HG02678 (cell line): ENCODE measurements at regions not wholly inside any gene's neighbourhood (a gene's known extent, or its start where the extent isn't known, plus 50 kb on each side); places are given as distances from the start of the nearest gene placed in this dataset.

Experiments used
- ATAC-seq: cut with Tn5 transposase; IDR thresholded peaks from one replicate; pipeline ENCODE4 v1.9.1; 2021; ENCODE audit warnings: mild to moderate bottlenecking, moderate library complexity; ENCODE audit not compliant: unreplicated experiment

GRCh38 chr13:67769063-67769986, 539.2 kb upstream of the PCDH9 start:
- ATAC-seq: no peak

DNA sequence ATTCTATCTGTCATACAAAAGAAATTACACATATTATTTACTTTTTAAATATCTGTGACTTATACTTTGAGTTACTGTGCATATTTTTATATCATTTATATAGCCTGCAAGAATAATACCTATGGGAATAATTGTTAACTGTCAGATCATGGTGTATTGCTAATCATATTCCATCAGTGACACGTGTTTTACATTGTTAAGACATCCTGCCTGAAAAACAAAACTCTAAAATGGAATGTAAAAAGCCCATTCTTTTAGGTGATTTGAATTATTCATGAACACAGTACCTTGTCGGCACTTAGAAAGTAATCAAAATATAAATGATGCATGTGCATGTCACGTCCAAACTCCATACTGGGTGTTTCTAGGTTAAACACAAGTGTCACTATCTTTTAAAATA, 533.8 kb upstream of the PCDH9 start:
- ATAC-seq: no peak

- ATAC-seq: no peak
Measured at GRCh38 chr13:67763384-67763783, 533.2 kb upstream of the PCDH9 start.

- ATAC-seq: no peak
Measured at GRCh38 chr13:67758975-67759374, 528.8 kb upstream of the PCDH9 start.

DNA sequence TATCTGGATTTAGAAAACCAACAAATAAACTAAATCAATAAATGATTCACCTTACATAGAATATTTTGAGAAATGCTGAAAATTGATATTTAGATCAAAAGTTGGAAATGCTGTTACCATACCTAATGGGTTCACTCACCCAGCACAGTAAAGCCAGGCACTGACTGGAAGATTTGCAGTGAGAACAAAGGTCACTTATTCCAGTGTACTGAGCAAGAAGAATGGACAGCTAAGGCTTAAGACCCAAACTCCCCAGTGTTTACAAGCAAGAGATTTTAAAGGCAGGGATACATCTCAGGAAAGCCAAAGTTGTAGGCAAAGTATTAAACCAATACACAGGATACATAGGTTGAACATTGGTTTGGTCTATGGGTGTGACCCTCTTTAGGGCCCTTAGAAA, 523.9 kb upstream of the PCDH9 start:
- ATAC-seq: no peak

DNA sequence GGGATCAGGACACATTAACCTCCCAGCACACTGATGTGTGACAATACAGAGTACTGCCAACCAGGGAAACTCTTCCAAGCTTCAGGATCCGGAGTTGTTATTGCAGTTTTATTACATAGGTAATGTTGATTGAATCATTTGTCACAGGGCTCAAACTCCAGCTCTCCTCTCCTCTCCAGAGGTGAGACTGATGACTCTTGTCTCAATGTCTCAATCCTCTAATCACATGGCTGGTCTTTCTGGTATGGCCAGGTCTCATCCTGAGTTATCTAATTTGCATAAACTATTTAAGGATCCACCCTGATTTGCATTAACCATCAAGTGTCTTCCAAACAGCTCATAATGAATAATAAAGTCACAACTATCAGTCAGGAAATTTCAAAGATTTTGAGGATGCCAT, 522.6 kb upstream of the PCDH9 start:
- ATAC-seq: no peak

- ATAC-seq: no peak
Measured at GRCh38 chr13:67742478-67742877, 512.3 kb upstream of the PCDH9 start.

- ATAC-seq: no peak
Measured at GRCh38 chr13:67740871-67741535, 510.9 kb upstream of the PCDH9 start.

- no peak for ATAC-seq
Measured at GRCh38 chr13:67736646-67737420, 506.7 kb upstream of the PCDH9 start.

DNA sequence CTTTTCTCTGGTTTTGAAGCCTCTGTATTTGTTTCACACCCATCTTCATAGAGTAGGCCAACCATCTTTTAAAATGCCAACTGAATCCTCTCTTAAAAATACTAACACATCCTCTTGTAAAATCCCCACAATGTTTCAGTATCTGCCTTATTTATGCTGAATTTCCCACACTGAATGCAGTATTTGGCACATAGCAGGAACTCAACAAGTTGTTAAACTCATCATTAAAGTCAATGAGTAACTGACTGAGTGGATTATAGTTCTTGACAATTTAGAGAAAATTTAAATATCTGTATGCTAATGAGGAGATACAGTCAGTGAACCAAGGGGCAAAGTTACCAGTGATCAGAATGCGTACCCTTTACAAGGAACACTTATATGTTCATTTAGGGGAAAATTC, 505.5 kb upstream of the PCDH9 start:
- ATAC-seq: no peak

DNA sequence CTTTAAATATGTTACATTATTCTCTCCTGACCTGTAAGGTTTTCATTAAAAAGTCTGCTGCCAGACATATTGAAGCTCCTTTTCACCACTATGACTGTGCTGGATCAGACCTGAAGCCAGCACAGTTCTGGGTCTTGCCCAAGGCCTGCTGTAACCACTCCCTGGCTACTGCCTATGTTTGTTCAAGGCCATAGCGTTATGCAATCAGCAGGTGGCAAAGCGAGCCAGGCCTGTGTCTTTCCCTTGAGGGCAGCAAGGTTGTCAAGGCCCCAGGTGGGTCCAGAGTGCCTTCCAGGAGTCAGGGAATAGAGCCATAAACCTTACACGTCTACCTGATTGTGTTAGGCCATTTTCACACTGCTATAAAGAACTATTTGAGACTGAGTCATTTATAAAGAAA, 496.8 kb upstream of the PCDH9 start:
- no peak for ATAC-seq

- no peak for ATAC-seq
Measured at GRCh38 chr13:67725999-67726398, 495.9 kb upstream of the PCDH9 start.

DNA sequence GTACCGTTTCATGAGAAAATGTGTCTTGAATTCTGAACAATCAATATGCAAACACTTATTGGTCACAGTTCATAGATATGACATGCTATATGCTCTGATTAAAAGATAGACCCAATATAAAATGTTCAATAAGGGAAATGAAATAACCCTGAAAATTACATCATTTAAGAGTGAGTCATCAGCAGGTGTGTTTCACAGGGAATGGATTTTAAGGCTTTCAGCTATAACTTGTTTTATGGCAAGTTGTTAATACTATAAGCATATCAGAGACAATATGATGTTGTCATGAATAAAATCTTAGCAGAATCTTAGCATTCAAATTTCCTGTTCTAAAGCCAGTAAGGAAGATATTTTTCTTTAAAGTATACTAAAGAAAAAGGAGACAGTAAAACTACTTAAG, 483.4 kb upstream of the PCDH9 start:
- ATAC-seq: no peak

DNA sequence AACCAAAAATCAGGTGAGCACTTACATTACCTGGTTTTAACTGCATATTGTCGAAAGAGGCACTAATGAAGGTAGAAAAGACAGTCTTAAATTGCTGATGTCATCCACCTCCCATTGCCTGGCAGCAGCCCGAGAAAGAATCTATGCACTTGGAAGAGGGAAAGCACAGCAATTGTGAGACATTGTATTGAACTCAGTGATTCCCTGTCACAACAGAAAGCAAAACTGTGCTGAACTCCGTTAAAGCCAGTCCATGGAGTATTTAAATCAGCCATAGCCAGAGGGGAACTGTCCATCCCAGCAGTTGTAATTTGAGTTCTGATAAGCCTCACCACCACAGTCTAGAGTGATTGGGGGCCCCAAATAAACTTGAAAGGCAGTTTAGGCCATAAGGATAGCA, 466.6 kb upstream of the PCDH9 start:
- ATAC-seq: no peak

DNA sequence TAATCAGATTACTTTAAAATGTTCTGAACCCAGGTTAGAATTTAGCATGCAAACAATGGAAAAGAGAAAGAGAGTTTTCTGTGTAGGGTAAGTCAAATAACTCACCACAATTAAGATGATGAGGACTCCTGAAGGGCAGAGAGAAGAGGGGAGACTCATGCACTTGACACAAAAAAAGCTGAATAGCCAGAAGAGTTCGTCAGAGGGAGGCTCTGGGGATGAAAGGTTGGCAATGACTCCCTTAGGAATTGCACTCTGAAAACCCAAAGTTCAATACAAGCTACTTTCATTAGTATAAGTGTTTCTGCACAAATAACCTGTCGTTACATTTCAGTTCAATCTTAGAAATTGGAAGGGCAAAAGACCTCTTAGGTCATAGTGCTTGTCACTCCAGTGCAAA, 434.4 kb upstream of the PCDH9 start:
- no peak for ATAC-seq

- no peak for ATAC-seq
Measured at GRCh38 chr13:67662997-67663396, 432.9 kb upstream of the PCDH9 start.

GRCh38 chr13:67652887-67653286, 422.8 kb upstream of the PCDH9 start:
- ATAC-seq: no peak

DNA sequence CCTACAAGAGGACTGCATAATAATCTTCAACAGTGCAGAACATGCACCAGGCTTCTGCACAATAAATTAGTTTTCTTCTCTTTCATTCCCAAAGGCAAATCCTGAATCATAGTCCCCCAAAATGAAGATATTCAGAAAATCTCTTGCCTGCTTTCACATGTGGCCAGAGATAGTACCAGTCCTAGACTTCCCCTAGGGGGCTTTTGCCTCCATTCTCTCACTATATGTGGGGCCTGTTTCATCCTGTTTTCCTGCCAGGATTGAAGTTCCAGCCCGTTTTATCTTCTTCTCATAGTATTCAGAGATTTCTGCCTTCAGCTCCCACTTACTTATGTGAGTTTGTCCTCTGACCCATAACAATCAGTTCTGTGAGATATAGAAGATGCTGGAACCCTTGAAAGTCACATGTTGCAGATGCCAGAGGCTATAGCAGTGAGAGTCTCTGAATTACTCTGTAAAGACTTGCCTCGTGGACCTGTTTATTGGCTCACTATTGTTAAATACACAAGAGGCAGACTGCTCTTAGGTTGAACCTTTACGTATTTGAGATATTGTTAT, 421.9 kb upstream of the PCDH9 start:
- ATAC-seq: no peak

DNA sequence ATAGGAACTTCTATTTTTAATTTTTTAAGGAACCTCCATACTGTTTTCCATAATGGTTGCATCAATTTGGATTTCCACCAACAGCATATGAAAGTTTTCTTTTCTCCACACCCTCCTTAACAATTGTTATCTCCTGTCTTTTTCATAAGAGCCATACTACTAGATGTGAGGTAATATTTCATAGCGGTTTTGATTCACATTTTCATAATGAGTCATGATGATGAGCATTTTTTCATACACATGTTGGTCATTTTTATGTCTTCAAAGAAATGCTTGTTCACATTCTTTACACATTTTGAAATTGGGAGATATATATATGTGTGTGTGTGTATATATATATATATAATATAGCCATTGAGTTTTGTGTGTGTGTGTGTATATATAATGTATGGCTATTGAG, 420.3 kb upstream of the PCDH9 start:
- no peak for ATAC-seq

- ATAC-seq: no peak
Measured at GRCh38 chr13:67645874-67646467, 415.8 kb upstream of the PCDH9 start.

DNA sequence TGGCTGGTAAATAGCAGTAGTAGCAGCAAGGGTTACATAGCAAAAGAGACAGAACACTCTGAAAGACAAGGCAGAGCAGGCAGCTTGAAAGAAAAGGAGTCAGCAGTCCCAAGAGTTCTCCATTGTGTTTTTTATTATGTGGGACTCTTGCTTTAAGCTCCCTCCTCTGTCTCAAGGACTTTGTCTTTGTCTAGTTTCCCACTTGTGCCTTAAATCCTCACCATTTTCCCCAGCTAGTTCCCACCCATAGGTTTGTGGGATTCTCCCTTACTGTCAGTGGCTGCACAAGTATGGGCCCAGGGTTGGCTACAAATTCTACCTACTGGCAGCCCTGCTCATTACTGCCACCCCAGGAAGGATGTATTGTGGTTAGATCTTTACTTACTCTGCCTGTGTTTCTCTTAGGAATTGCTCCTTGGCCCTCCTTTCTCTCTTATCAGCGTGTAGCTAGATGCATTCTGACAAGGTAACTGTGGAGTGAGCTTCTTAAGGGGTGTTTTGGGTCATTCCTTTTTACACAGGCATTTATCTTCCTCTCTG, 413.4 kb upstream of the PCDH9 start:
- ATAC-seq: no peak
